DOHH2 (cell line): ENCODE measurements at regions not wholly inside any gene's neighbourhood (a gene's known extent, or its start where the extent isn't known, plus 50 kb on each side); places are given as distances from the start of the nearest gene placed in this dataset.

Source experiments
- H3F3A ChIP-seq: fragments of 200-600 bp; sonication (generic), shearing (Covaris generic); 2 replicates; pipeline ENCODE4 v1.6.0; 2016; ENCODE audit warnings: antibody characterized with exemption, mild to moderate bottlenecking; ENCODE audit not compliant: control insufficient read depth, insufficient read depth
- H3K27ac ChIP-seq: fragments of 200-600 bp; sonication (generic); 2 replicates; pipeline ENCODE4 v1.5.1; 2014; ENCODE audit warnings: low read depth, mild to moderate bottlenecking, low read length, moderate library complexity
- H3K27me3 ChIP-seq: fragments of 200-600 bp; sonication (generic); 2 replicates; pipeline ENCODE4 v1.6.1; 2014; ENCODE audit warnings: mild to moderate bottlenecking, low read length, mixed read lengths; ENCODE audit not compliant: control insufficient read depth
- H3K36me3 ChIP-seq: fragments of 200-600 bp; sonication (generic); 2 replicates; pipeline ENCODE4 v1.6.1; 2014; ENCODE audit warnings: mild to moderate bottlenecking, low read length, moderate library complexity, mixed read lengths; ENCODE audit not compliant: control insufficient read depth
- H3K4me1 ChIP-seq: fragments of 200-600 bp; sonication (generic); 2 replicates; pipeline ENCODE4 v1.6.1; 2014; ENCODE audit warnings: mild to moderate bottlenecking, low read length, mixed read lengths; ENCODE audit not compliant: control insufficient read depth
- H3K4me2 ChIP-seq: fragments of 200-600 bp; sonication (generic); 2 replicates; pipeline ENCODE4 v1.6.0; 2014; ENCODE audit warnings: mild to moderate bottlenecking, low read length, moderate library complexity
- H3K4me3 ChIP-seq: fragments of 200-600 bp; sonication (generic); 2 replicates; pipeline ENCODE4 v1.5.1; 2014; ENCODE audit warnings: mild to moderate bottlenecking, low read length, mixed read lengths
- H3K79me2 ChIP-seq: fragments of 200-600 bp; sonication (generic); 2 replicates; pipeline ENCODE4 v1.6.1; 2014; ENCODE audit warnings: mild to moderate bottlenecking, low read length, mixed read lengths; ENCODE audit not compliant: control insufficient read depth
- H3K9me2 ChIP-seq: fragments of 200-600 bp; sonication (generic); replicated peaks from 2 replicates; pipeline ENCODE4 v1.6.1; 2014; ENCODE audit warnings: mild to moderate bottlenecking, low read length, mixed read lengths; ENCODE audit not compliant: control insufficient read depth
- H3K9me3 ChIP-seq: fragments of 200-600 bp; sonication (generic); 2 replicates; pipeline ENCODE4 v1.6.1; 2014; ENCODE audit warnings: antibody characterized with exemption, low read length, mixed read lengths; ENCODE audit not compliant: control insufficient read depth, insufficient read depth
- H4K20me1 ChIP-seq: fragments of 200-600 bp; sonication (generic); 2 replicates; pipeline ENCODE4 v1.6.0; 2014; ENCODE audit warnings: low read depth, mild to moderate bottlenecking, antibody characterized with exemption, low read length, moderate library complexity; ENCODE audit not compliant: control insufficient read depth, insufficient read depth
- EZH2phosphoT487 ChIP-seq: fragments of 200-600 bp; sonication (generic); IDR thresholded peaks from 2 replicates; pipeline ENCODE4 v1.6.1; 2017; ENCODE audit warnings: borderline replicate concordance, mild to moderate bottlenecking, antibody characterized with exemption, low read length, moderate library complexity, mixed read lengths
- TF ChIP-seq, protein P1 (sequence below): fragments of 200-600 bp; sonication (generic); IDR thresholded peaks from one replicate; pipeline ENCODE4 v1.5.1; 2014; ENCODE audit warnings: antibody characterized with exemption, mild to moderate bottlenecking, low read depth, low read length; ENCODE audit not compliant: poor library complexity, severe bottlenecking

DNA sequence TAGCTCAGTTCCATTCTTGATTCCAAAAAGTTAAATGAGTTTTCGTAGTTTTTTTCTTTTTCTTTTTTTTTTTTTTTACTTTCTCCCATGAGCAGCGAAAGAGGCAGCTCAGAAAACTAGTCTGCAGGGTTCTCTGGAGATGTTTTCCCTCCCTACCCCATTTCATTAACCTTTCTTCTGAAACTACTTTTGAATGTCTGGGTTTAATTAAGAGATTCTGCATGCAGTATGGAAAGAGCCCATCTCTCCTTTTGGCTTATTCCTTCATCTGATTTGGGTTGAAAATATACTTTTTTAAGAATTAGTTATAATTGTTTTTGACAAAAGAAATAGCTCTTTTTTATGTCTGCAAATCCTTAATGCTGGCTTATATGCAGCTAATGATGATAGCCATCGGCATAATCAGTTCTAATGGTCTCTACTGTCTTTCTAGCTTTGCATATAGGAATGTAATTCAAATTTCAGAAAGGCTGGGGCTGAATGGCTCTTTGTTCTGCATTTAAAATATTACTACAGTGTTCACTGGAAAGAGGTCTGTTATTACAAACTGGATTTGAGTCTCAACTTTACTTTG is 265.3 kb downstream of the FAT3 start:
- Histone ChIP-seq H3K27me3 (no peaks in the 10 kb centered on the region), H3F3A (no peaks in the 10 kb centered on the region), H3K4me1 (no peaks in the 10 kb centered on the region), H3K4me2 (no peak overlapping the region), H4K20me1 (no peaks in the 10 kb centered on the region), H3K27ac (no peak overlapping the region), H3K9me2 (no peaks in the 10 kb centered on the region), H3K9me3 (no peaks in the 10 kb centered on the region), H3K79me2 (no peaks in the 10 kb centered on the region), H3K36me3 (no peaks in the 10 kb centered on the region), H3K4me3 (no peak overlapping the region)
- TF ChIP-seq EZH2phosphoT487, result no peak
- TF ChIP-seq, protein P1, sequence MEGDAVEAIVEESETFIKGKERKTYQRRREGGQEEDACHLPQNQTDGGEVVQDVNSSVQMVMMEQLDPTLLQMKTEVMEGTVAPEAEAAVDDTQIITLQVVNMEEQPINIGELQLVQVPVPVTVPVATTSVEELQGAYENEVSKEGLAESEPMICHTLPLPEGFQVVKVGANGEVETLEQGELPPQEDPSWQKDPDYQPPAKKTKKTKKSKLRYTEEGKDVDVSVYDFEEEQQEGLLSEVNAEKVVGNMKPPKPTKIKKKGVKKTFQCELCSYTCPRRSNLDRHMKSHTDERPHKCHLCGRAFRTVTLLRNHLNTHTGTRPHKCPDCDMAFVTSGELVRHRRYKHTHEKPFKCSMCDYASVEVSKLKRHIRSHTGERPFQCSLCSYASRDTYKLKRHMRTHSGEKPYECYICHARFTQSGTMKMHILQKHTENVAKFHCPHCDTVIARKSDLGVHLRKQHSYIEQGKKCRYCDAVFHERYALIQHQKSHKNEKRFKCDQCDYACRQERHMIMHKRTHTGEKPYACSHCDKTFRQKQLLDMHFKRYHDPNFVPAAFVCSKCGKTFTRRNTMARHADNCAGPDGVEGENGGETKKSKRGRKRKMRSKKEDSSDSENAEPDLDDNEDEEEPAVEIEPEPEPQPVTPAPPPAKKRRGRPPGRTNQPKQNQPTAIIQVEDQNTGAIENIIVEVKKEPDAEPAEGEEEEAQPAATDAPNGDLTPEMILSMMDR, result no peak

GRCh38 chr11:92492372-92492771 is 267.8 kb downstream of the FAT3 start:
- Histone ChIP-seq H3F3A (no peaks in the 10 kb centered on the region), H3K27ac (no peak overlapping the region), H3K9me3 (no peaks in the 10 kb centered on the region), H4K20me1 (no peaks in the 10 kb centered on the region), H3K4me2 (no peak overlapping the region), H3K27me3 (no peaks in the 10 kb centered on the region), H3K4me1 (no peaks in the 10 kb centered on the region), H3K36me3 (no peaks in the 10 kb centered on the region), H3K79me2 (no peaks in the 10 kb centered on the region), H3K9me2 (no peaks in the 10 kb centered on the region), H3K4me3 (no peak overlapping the region)
- no peak for TF ChIP-seq EZH2phosphoT487
- TF ChIP-seq, protein P1, result no peak

- no peaks in the 10 kb centered on the region for H3F3A ChIP-seq
- no peaks in the 10 kb centered on the region for H3K9me2 ChIP-seq
- no peak overlapping the region for H3K4me2 ChIP-seq
- no peaks in the 10 kb centered on the region for H4K20me1 ChIP-seq
- TF ChIP-seq, protein P1, result no peak
- TF ChIP-seq EZH2phosphoT487, result no peak
- no peaks in the 10 kb centered on the region for H3K9me3 ChIP-seq
- H3K4me3 ChIP-seq, result no peak overlapping the region
- H3K79me2 ChIP-seq, result no peaks in the 10 kb centered on the region
- no peak overlapping the region for H3K27ac ChIP-seq
- H3K4me1 ChIP-seq, result no peaks in the 10 kb centered on the region
- H3K36me3 ChIP-seq, result no peaks in the 10 kb centered on the region
- no peaks in the 10 kb centered on the region for H3K27me3 ChIP-seq
These were observed 270.6 kb downstream of the FAT3 start for GRCh38 chr11:92495107-92495793.
